ENCODE measurements at regions not wholly inside any gene's neighbourhood (a gene's known extent, or its start where the extent isn't known, plus 50 kb on each side); places are given as distances from the start of the nearest gene placed in this dataset.

- no peak for DNase-seq (ENCODE audit: low spot score)
- peaks cover 2% of the 10 kb centered on the region for H3K27me3 Mint-ChIP-seq (ENCODE audit: insufficient read depth, low read depth)
- Histone ChIP-seq H3K27ac (no peak overlapping the region), H2AFZ (replicated peaks) (no peak overlapping the region), H3K36me3 (no peaks in the 10 kb centered on the region), H3F3A (ENCODE audit: low read depth) (no peaks in the 10 kb centered on the region), H3K4me1 (no peaks in the 10 kb centered on the region), H3K4me2 (no peak overlapping the region), H3K4me3 (no peak overlapping the region), H3K9me3 (ENCODE audit: low read depth) (no peaks in the 10 kb centered on the region), H3K27me3 (peaks cover 5% of the 10 kb centered on the region), H3K9ac (no peak overlapping the region), H3K79me2 (ENCODE audit: low read depth) (no peaks in the 10 kb centered on the region), H4K20me1 (ENCODE audit: low read depth) (no peaks in the 10 kb centered on the region)
- no peak overlapping the region for H3K4me3 Mint-ChIP-seq
- H3K36me3 Mint-ChIP-seq = no peaks in the 10 kb centered on the region
- H3K27ac Mint-ChIP-seq = no peak overlapping the region
- H3K4me1 Mint-ChIP-seq = peaks cover 7% of the 10 kb centered on the region
- H3K9me3 Mint-ChIP-seq = peaks cover 5% of the 10 kb centered on the region
- TF ChIP-seq EZH2phosphoT487 (IDR thresholded peaks at IDR 0.05) (no peak), EZH2 (IDR thresholded peaks at IDR 0.05) (no peak), CTCF (IDR thresholded peaks at IDR 0.05) (no peak)
Observed at GRCh38 chr2:118431586-118431985, 343.3 kb downstream of the INSIG2 start.

GRCh38 chr2:118431165-118431517 lies 342.9 kb downstream of the INSIG2 start:
- H3K27me3 ChIP-seq = peaks cover 5% of the 10 kb centered on the region
- no peak overlapping the region for H2AFZ ChIP-seq (replicated peaks)
- H3K36me3 ChIP-seq = no peaks in the 10 kb centered on the region
- Mint-ChIP-seq H3K27me3 (ENCODE audit: insufficient read depth, low read depth) (peaks cover 3% of the 10 kb centered on the region), H3K4me3 (no peak overlapping the region), H3K4me1 (peaks cover 7% of the 10 kb centered on the region), H3K36me3 (no peaks in the 10 kb centered on the region), H3K27ac (no peak overlapping the region), H3K9me3 (peaks cover 5% of the 10 kb centered on the region)
- H4K20me1 ChIP-seq (ENCODE audit: low read depth) = no peaks in the 10 kb centered on the region
- TF ChIP-seq EZH2 (IDR thresholded peaks at IDR 0.05) = no peak
- TF ChIP-seq CTCF (IDR thresholded peaks at IDR 0.05) = peak; percentile 24
- no peaks in the 10 kb centered on the region for H3F3A ChIP-seq (ENCODE audit: low read depth)
- H3K9me3 ChIP-seq (ENCODE audit: low read depth) = no peaks in the 10 kb centered on the region
- no peaks in the 10 kb centered on the region for H3K79me2 ChIP-seq (ENCODE audit: low read depth)
- H3K27ac ChIP-seq = no peak overlapping the region
- H3K4me2 ChIP-seq = no peak overlapping the region
- DNase-seq (ENCODE audit: low spot score) = no peak
- no peaks in the 10 kb centered on the region for H3K4me1 ChIP-seq
- no peak overlapping the region for H3K4me3 ChIP-seq
- no peak overlapping the region for H3K9ac ChIP-seq

GRCh38 chr2:118430510-118431164 lies 342.4 kb downstream of the INSIG2 start:
- Histone ChIP-seq H4K20me1 (ENCODE audit: low read depth) (no peaks in the 10 kb centered on the region), H3K9me3 (ENCODE audit: low read depth) (no peaks in the 10 kb centered on the region), H3K4me3 (no peak overlapping the region), H3K27me3 (peaks cover 5% of the 10 kb centered on the region), H3K36me3 (no peaks in the 10 kb centered on the region), H3K27ac (no peak overlapping the region), H3K4me2 (no peak overlapping the region), H3F3A (ENCODE audit: low read depth) (no peaks in the 10 kb centered on the region), H3K4me1 (no peaks in the 10 kb centered on the region), H3K79me2 (ENCODE audit: low read depth) (no peaks in the 10 kb centered on the region), H2AFZ (replicated peaks) (no peak overlapping the region), H3K9ac (no peak overlapping the region)
- H3K27ac Mint-ChIP-seq = no peak overlapping the region
- peaks cover 5% of the 10 kb centered on the region for H3K4me1 Mint-ChIP-seq
- no peaks in the 10 kb centered on the region for H3K36me3 Mint-ChIP-seq
- no peak for DNase-seq (ENCODE audit: low spot score)
- peaks cover 5% of the 10 kb centered on the region for H3K9me3 Mint-ChIP-seq
- no peak overlapping the region for H3K4me3 Mint-ChIP-seq
- H3K27me3 Mint-ChIP-seq (ENCODE audit: insufficient read depth, low read depth) = peaks cover 4% of the 10 kb centered on the region
- TF ChIP-seq CTCF (IDR thresholded peaks at IDR 0.05) (no peak), EZH2 (IDR thresholded peaks at IDR 0.05) (no peak), EZH2phosphoT487 (IDR thresholded peaks at IDR 0.05) (no peak)

Measured in neural progenitor cell (in vitro differentiated cells).